GM12864 (cell line): ENCODE measurements at regions not wholly inside any gene's neighbourhood (a gene's known extent, or its start where the extent isn't known, plus 50 kb on each side); places are given as distances from the start of the nearest gene placed in this dataset.

Source experiments
- DNase-seq: peaks from one replicate; pipeline ENCODE4 v3.0.0-alpha.2; 2011; ENCODE audit warnings: low read depth
- H3K4me3 ChIP-seq: 2 replicates; pipeline ENCODE4 v1.5.1; 2011; ENCODE audit warnings: mild to moderate bottlenecking, low read depth, low read length, control low read depth
- CTCF ChIP-seq: IDR thresholded peaks from 2 replicates; pipeline ENCODE4 v1.5.1; 2011; ENCODE audit warnings: low read depth, mild to moderate bottlenecking, moderate library complexity, low read length, control low read depth, inconsistent platforms; ENCODE audit errors: missing control alignments

- H3K4me3 ChIP-seq = no peak overlapping the region
- DNase-seq = no peak
- no peak for TF ChIP-seq CTCF
Observed at GRCh38 chr12:124512667-124513296, 54.6 kb downstream of the NCOR2 start.

GRCh38 chr12:124511259-124511985, 56.0 kb downstream of the NCOR2 start:
- TF ChIP-seq CTCF = no peak
- no peak for DNase-seq
- H3K4me3 ChIP-seq = no peak overlapping the region

- DNase-seq = no peak
- TF ChIP-seq CTCF = peak; percentile 49
- H3K4me3 ChIP-seq = no peak overlapping the region
Observed at GRCh38 chr12:124510301-124510970, 57.0 kb downstream of the NCOR2 start.

GRCh38 chr12:124509676-124510300, 57.6 kb downstream of the NCOR2 start:
- no peak for DNase-seq
- H3K4me3 ChIP-seq = no peak overlapping the region
- TF ChIP-seq CTCF = no peak

GRCh38 chr12:124509300-124509675, 58.1 kb downstream of the NCOR2 start:
- no peak overlapping the region for H3K4me3 ChIP-seq
- TF ChIP-seq CTCF = no peak
- no peak for DNase-seq

GRCh38 chr12:124508381-124509079, 58.9 kb downstream of the NCOR2 start:
- H3K4me3 ChIP-seq = no peak overlapping the region
- no peak for DNase-seq
- no peak for TF ChIP-seq CTCF
